OCI-LY3 (cell line): ENCODE measurements at regions not wholly inside any gene's neighbourhood (a gene's known extent, or its start where the extent isn't known, plus 50 kb on each side); places are given as distances from the start of the nearest gene placed in this dataset.

Experiments
- H2AFZ ChIP-seq: fragments of 200-600, 300-600 bp; shearing (Covaris generic); 2 replicates; pipeline ENCODE4 v1.6.0; 2014; ENCODE audit warnings: antibody characterized with exemption, low read depth, low read length
- H3K27ac ChIP-seq: fragments of 200-600, 300-600 bp; sonication (generic); 2 replicates; pipeline ENCODE4 v1.5.1; 2014; ENCODE audit warnings: mild to moderate bottlenecking, low read length, moderate library complexity, mixed read lengths
- H3K27me3 ChIP-seq: fragments of 200-600, 300-600 bp; sonication (generic); 2 replicates; pipeline ENCODE4 v1.6.1; 2014; ENCODE audit warnings: low read depth, low read length, mixed read lengths
- H3K36me3 ChIP-seq: fragments of 200-600, 300-600 bp; sonication (generic); replicated peaks from 2 replicates; pipeline ENCODE3; 2014; ENCODE audit warnings: low read depth, low read length, mixed read lengths
- H3K4me1 ChIP-seq: fragments of 300-600, 200-600 bp; sonication (generic); 2 replicates; pipeline ENCODE4 v1.6.1; 2014; ENCODE audit warnings: low read length, mixed read lengths
- H3K4me2 ChIP-seq: fragments of 200-600, 300-600 bp; sonication (generic); 2 replicates; pipeline ENCODE4 v1.6.1; 2014; ENCODE audit warnings: low read length, mixed read lengths
- H3K4me3 ChIP-seq: fragments of 300-600, 200-600 bp; sonication (generic); 2 replicates; pipeline ENCODE4 v1.5.1; 2014; ENCODE audit warnings: antibody characterized with exemption, mild to moderate bottlenecking, low read length, moderate library complexity
- H3K79me2 ChIP-seq: fragments of 300-600, 200-600 bp; shearing (Covaris generic); 2 replicates; pipeline ENCODE4 v1.6.1; 2014; ENCODE audit warnings: mild to moderate bottlenecking, low read length, mixed read lengths
- H3K9ac ChIP-seq: fragments of 300-600, 200-600 bp; shearing (Covaris generic); 2 replicates; pipeline ENCODE4 v1.6.0; 2014; ENCODE audit warnings: mild to moderate bottlenecking, low read length, moderate library complexity
- H3K9me3 ChIP-seq: fragments of 200-600, 300-600 bp; shearing (Covaris generic); 2 replicates; pipeline ENCODE4 v1.6.1; 2014; ENCODE audit warnings: low read length, mixed read lengths; ENCODE audit not compliant: insufficient read depth
- H4K20me1 ChIP-seq: fragments of 200-600, 300-600 bp; sonication (generic); 2 replicates; pipeline ENCODE4 v1.6.1; 2016; ENCODE audit warnings: low read length, mixed read lengths; ENCODE audit not compliant: insufficient read depth
- CTCF ChIP-seq: fragments of 200-600, 300-600 bp; sonication (generic); IDR thresholded peaks from 2 replicates; pipeline ENCODE4 v1.5.1; 2014; ENCODE audit warnings: antibody characterized with exemption, low read length, low read depth
- EZH2phosphoT487 ChIP-seq: fragments of 200-600 bp; shearing (Covaris generic); IDR thresholded peaks from 2 replicates; pipeline ENCODE4 v1.6.1; 2018; ENCODE audit warnings: antibody characterized with exemption, mixed run types, low read depth

DNA sequence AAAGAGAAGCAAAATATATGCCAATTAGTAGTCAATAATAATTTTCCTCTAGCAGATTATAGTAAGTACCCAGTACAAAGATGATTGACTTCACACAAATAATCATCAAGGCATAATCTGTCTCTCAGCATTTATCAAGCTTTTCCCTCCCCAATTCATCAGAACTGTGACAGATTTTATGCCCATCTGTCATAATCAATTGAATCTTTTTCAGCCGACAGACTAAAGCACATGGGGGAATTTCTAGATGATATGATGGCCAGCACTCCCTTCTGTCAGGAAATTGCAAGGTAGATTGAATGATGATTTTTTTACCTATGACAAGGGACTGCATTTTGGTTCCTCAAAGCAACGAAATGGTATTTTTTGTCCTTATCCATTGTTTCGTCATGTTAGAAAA lies 227.1 kb upstream of the CYLC2 start:
- no peaks in the 10 kb centered on the region for H3K27me3 ChIP-seq
- H3K79me2 ChIP-seq, result no peaks in the 10 kb centered on the region
- H3K9me3 ChIP-seq, result no peaks in the 10 kb centered on the region
- no peak overlapping the region for H2AFZ ChIP-seq
- H3K4me3 ChIP-seq, result no peak overlapping the region
- H3K9ac ChIP-seq, result no peak overlapping the region
- no peaks in the 10 kb centered on the region for H3K4me1 ChIP-seq
- H4K20me1 ChIP-seq, result no peaks in the 10 kb centered on the region
- H3K27ac ChIP-seq, result no peak overlapping the region
- no peak overlapping the region for H3K4me2 ChIP-seq
- H3K36me3 ChIP-seq, result no peaks in the 10 kb centered on the region
- no peak for TF ChIP-seq CTCF
- no peak for TF ChIP-seq EZH2phosphoT487

DNA sequence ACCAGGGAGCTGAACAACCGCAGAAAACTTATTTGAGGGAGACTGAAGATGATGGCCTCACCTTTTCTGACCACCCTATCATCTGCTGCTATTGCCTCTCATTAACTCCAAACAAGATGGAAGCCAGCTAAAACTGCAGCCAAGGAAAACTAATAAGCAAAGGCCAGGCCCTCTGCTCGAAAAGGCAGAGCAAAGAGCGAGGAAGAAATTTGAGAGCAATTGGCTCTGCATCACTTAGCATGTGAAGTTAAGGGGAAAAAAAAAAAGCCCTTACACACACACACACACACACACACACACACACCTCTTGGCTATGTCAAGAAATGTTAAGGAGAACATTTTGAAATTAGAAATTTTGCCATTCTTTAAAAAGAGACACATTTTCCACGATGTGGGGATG lies 228.1 kb upstream of the CYLC2 start:
- no peak overlapping the region for H3K4me3 ChIP-seq
- no peak for TF ChIP-seq EZH2phosphoT487
- TF ChIP-seq CTCF, result no peak
- no peaks in the 10 kb centered on the region for H3K36me3 ChIP-seq
- no peak overlapping the region for H3K4me2 ChIP-seq
- no peak overlapping the region for H3K9ac ChIP-seq
- H3K27me3 ChIP-seq, result no peaks in the 10 kb centered on the region
- H3K79me2 ChIP-seq, result no peaks in the 10 kb centered on the region
- no peaks in the 10 kb centered on the region for H4K20me1 ChIP-seq
- no peaks in the 10 kb centered on the region for H3K4me1 ChIP-seq
- no peak overlapping the region for H3K27ac ChIP-seq
- no peaks in the 10 kb centered on the region for H3K9me3 ChIP-seq
- H2AFZ ChIP-seq, result no peak overlapping the region

DNA sequence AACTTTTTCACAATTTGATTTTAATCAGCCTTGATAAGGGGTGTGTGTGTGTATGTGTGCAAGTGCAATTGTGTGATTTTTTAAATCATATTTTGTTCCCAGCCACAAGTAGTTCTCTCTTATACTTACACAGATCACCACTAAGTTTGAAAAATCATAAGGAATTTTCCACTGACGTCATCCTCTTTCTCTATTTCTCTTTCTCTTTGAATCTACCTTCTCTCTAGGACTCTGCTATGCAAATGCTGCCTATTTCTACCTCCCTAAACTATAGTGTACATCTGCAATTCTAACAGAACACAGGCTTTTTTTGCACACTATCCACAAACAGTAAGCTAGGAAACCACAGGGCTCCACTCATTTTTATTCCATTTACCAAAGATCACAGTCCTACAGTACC lies 254.6 kb upstream of the CYLC2 start:
- H3K4me2 ChIP-seq, result peak overlapping the region; percentile 25

DNA sequence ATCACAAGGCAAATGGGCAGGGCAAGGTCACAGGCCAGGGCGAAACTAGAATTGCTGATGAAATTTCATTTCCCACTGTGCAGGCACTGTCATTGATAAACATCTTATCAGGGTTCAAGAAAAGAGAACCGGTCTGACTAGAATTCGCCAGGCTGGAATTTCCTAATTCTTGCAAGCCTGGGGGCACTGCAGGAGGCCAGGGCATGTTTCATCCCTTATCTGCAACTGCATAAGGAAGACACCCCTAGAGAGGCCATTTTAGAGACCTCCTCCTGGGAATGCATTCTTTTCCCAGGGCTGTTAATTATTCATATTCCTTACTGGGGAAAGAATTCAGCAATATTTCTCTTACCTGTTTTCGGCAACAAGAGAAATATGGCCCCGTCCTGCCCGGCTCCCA lies 266.2 kb upstream of the CYLC2 start:
- no peak for TF ChIP-seq CTCF
- no peak for TF ChIP-seq EZH2phosphoT487
- H3K79me2 ChIP-seq, result no peaks in the 10 kb centered on the region
- H3K9ac ChIP-seq, result no peak overlapping the region
- H4K20me1 ChIP-seq, result no peaks in the 10 kb centered on the region
- H3K36me3 ChIP-seq, result no peaks in the 10 kb centered on the region
- H3K27ac ChIP-seq, result no peak overlapping the region
- no peaks in the 10 kb centered on the region for H3K27me3 ChIP-seq
- no peaks in the 10 kb centered on the region for H3K9me3 ChIP-seq
- no peak overlapping the region for H2AFZ ChIP-seq
- no peak overlapping the region for H3K4me3 ChIP-seq
- no peaks in the 10 kb centered on the region for H3K4me1 ChIP-seq
- H3K4me2 ChIP-seq, result no peak overlapping the region

More for the DNA sequence above, 254.6 kb upstream of the CYLC2 start:
- Histone ChIP-seq H3K9me3 (no peaks in the 10 kb centered on the region), H3K79me2 (no peaks in the 10 kb centered on the region), H3K4me1 (peaks cover 7% of the 10 kb centered on the region), H3K27ac (no peak overlapping the region), H2AFZ (no peak overlapping the region), H3K4me3 (no peak overlapping the region), H3K27me3 (no peaks in the 10 kb centered on the region), H3K36me3 (no peaks in the 10 kb centered on the region), H4K20me1 (no peaks in the 10 kb centered on the region), H3K9ac (no peak overlapping the region)
- TF ChIP-seq CTCF (no peak), EZH2phosphoT487 (no peak)
